HCT116 (cell line): ENCODE measurements at regions not wholly inside any gene's neighbourhood (a gene's known extent, or its start where the extent isn't known, plus 50 kb on each side); places are given as distances from the start of the nearest gene placed in this dataset.

ENCODE experiments used
- ATAC-seq: fragments of 200-7000 bp; cut with Tn5 transposase; 2 replicates; pipeline ENCODE4 v1.9.1; 2020; ENCODE audit warnings: mild to moderate bottlenecking, moderate library complexity
- BruUV-seq: library from RNA; stranded (reverse); fragments of 400-500 nt; replicated peaks from 2 replicates; lab custom pipeline; 2021; lab: Mats Ljungman, UMichigan
- CTCF ChIA-PET: fragments of 300-600 bp; sonication (Branson Sonifier 250); formaldehyde crosslinking; loops from one replicate; lab custom pipeline; 2021; ENCODE audit warnings: antibody characterized with exemption; lab: Charles Lee
- POLR2A ChIA-PET: fragments of 300-600, 350-600 bp; sonication (Branson Sonifier 250); formaldehyde crosslinking; loops from one replicate; lab custom pipeline; 2021; ENCODE audit warnings: antibody characterized with exemption; lab: Charles Lee
- RAD21 ChIA-PET, 2 experiments: fragments of 300-600 bp; sonication (Branson Sonifier 250); formaldehyde crosslinking; loops; one replicate each; lab custom pipeline; 2023; ENCODE audit warnings: low total read pairs in 2 of 2; ENCODE audit not compliant: uncharacterized antibody in 2 of 2, unreplicated experiment in 2 of 2, low non-redundant PET in 1 of 2; lab: Charles Lee
- DNase-seq: peaks from one replicate; pipeline ENCODE4 v3.0.0-alpha.2; 2010; ENCODE audit warnings: low read depth, low spot score
- H2AFZ ChIP-seq: fragments of 200-600 bp; shearing (Covaris generic), sonication (generic); 2 replicates; pipeline ENCODE4 v1.6.1; 2017; ENCODE audit warnings: low read depth, mixed run types, mixed read lengths, antibody characterized with exemption, low read length; ENCODE audit not compliant: poor library complexity, severe bottlenecking
- H3K27ac ChIP-seq: 2 replicates; pipeline ENCODE4 v1.5.1; 2012; ENCODE audit warnings: low read depth, low read length
- H3K27me3 ChIP-seq: fragments of 200-600 bp; sonication (generic); 2 replicates; pipeline ENCODE4 v1.6.1; 2016; ENCODE audit warnings: mixed run types, low read length, mixed read lengths; ENCODE audit not compliant: insufficient read depth
- H3K36me3 ChIP-seq, 2 experiments: fragments of 200-500 bp in 1 of 2; fragments of 200-600 bp in 1 of 2; sonication (Bioruptor generic) in 1 of 2; sonication (generic) in 1 of 2; 2 replicates each; pipeline versions ENCODE4 v1.5.1 to v1.6.1; 2014 to 2016; ENCODE audit warnings: low read length in 2 of 2, inconsistent platforms in 1 of 2, mixed read lengths in 1 of 2, mixed run types in 1 of 2; ENCODE audit not compliant: insufficient read depth in 2 of 2, control insufficient read depth in 1 of 2
- H3K4me1 ChIP-seq, 2 experiments: fragments of 200-600 bp in 1 of 2; sonication (generic) in 1 of 2; 2 replicates each; pipeline versions ENCODE4 v1.5.1 to v1.6.1; 2012 to 2017; ENCODE audit warnings: low read length in 2 of 2, inconsistent platforms in 1 of 2, mild to moderate bottlenecking in 1 of 2, mixed read lengths in 1 of 2, mixed run types in 1 of 2, moderate library complexity in 1 of 2; ENCODE audit not compliant: insufficient read depth in 2 of 2, control insufficient read depth in 1 of 2
- H3K4me2 ChIP-seq: fragments of 200-600 bp; sonication (generic); 2 replicates; pipeline ENCODE4 v1.6.1; 2017; ENCODE audit warnings: mixed run types, low read length, mixed read lengths
- H3K4me3 ChIP-seq, 2 experiments: fragments of 200-600 bp in 1 of 2; sonication (generic) in 1 of 2; replicated peaks in 1 of 2; 2 replicates each; pipeline ENCODE4 v1.5.1; 2011 to 2016; ENCODE audit warnings: low read length in 2 of 2, control low read depth in 1 of 2, low read depth in 1 of 2, mild to moderate bottlenecking in 1 of 2, mixed read lengths in 1 of 2, mixed run types in 1 of 2
- H3K79me2 ChIP-seq: fragments of 200-600 bp; sonication (generic); 2 replicates; pipeline ENCODE4 v1.6.1; 2017; ENCODE audit warnings: mild to moderate bottlenecking, mixed run types, low read length, moderate library complexity, mixed read lengths; ENCODE audit not compliant: insufficient read depth
- H3K9ac ChIP-seq: fragments of 200-600 bp; sonication (generic); 2 replicates; pipeline ENCODE4 v1.6.1; 2016; ENCODE audit warnings: low read length, mixed read lengths
- H3K9me2 ChIP-seq: fragments of 200-600 bp; sonication (generic), shearing (Covaris generic); 2 replicates; pipeline ENCODE4 v1.6.1; 2017; ENCODE audit warnings: mixed run types, mild to moderate bottlenecking, moderate library complexity; ENCODE audit not compliant: insufficient read depth
- H3K9me3 ChIP-seq, 2 experiments: fragments of 200-500 bp in 1 of 2; fragments of 200-600 bp in 1 of 2; sonication (Bioruptor generic) in 1 of 2; sonication (generic) in 1 of 2; 2 replicates each; pipeline ENCODE4 v1.6.1; 2014 to 2017; ENCODE audit warnings: low read length in 2 of 2, mixed read lengths in 2 of 2, inconsistent platforms in 1 of 2, low read depth in 1 of 2, mild to moderate bottlenecking in 1 of 2, mixed run types in 1 of 2, moderate library complexity in 1 of 2; ENCODE audit not compliant: control insufficient read depth in 1 of 2, insufficient read depth in 1 of 2
- H4K20me1 ChIP-seq: fragments of 200-600 bp; sonication (generic), shearing (Covaris generic); 2 replicates; pipeline ENCODE4 v1.6.1; 2017; ENCODE audit warnings: mixed run types, mild to moderate bottlenecking, moderate library complexity; ENCODE audit not compliant: insufficient read depth
- EGR1 ChIP-seq: IDR thresholded peaks from 2 replicates; pipeline ENCODE4 v1.6.1; 2012; ENCODE audit warnings: low read depth
- EZH2 ChIP-seq: fragments of 200-600 bp; sonication (generic); IDR thresholded peaks from 2 replicates; pipeline ENCODE4 v1.6.1; 2017; ENCODE audit warnings: antibody characterized with exemption, mixed run types
- EZH2phosphoT487 ChIP-seq: fragments of 200-600 bp; IDR thresholded peaks from 2 replicates; pipeline ENCODE4 v1.6.1; 2018; ENCODE audit warnings: antibody characterized with exemption, borderline replicate concordance
- POLR2AphosphoS5 ChIP-seq: IDR thresholded peaks from 2 replicates; pipeline ENCODE4 v1.6.1; 2011; ENCODE audit warnings: mild to moderate bottlenecking, low read depth, low read length, moderate library complexity
- RAD21 ChIP-seq: IDR thresholded peaks from 2 replicates; pipeline ENCODE4 v1.6.1; 2012; ENCODE audit warnings: low read depth, mild to moderate bottlenecking
- SIN3A ChIP-seq: IDR thresholded peaks from 2 replicates; pipeline ENCODE4 v1.6.1; 2012; ENCODE audit warnings: low read depth
- SP1 ChIP-seq: IDR thresholded peaks from 2 replicates; pipeline ENCODE4 v1.6.1; 2012; ENCODE audit warnings: low read depth
- SRF ChIP-seq: IDR thresholded peaks from 2 replicates; pipeline ENCODE4 v1.6.1; 2012; ENCODE audit warnings: low read depth
- TCF7L2 ChIP-seq: IDR thresholded peaks from 2 replicates; pipeline ENCODE4 v1.7.0; 2011; ENCODE audit warnings: borderline replicate concordance, inconsistent platforms; ENCODE audit not compliant: insufficient read depth, insufficient read length; ENCODE audit errors: extremely low read depth
- ZFX ChIP-seq: fragments of 450-650 bp; IDR thresholded peaks from 2 replicates; pipeline ENCODE4 v1.6.1; 2017
- intact Hi-C: fragments of 100-400 bp; cut with micrococcal nuclease; formaldehyde crosslinking; loops from 2 replicates; pipeline ENCODE4 v1.10.0; 2022
- TF ChIP-seq, protein P1 (sequence below): IDR thresholded peaks from 2 replicates; pipeline ENCODE4 v1.6.1; 2011; ENCODE audit warnings: mild to moderate bottlenecking, low read length, moderate library complexity; ENCODE audit not compliant: insufficient replicate concordance; ENCODE audit errors: extremely low read depth
- TF ChIP-seq, protein P2 (sequence below): IDR thresholded peaks from 2 replicates; pipeline ENCODE4 v1.6.1; 2012
- TF ChIP-seq, protein P3 (sequence below), 3 experiments: fragments of 200-600 bp in 1 of 3; sonication (generic) in 1 of 3; IDR thresholded peaks in 2 of 3; conservative IDR thresholded peaks in 1 of 3; 2 replicates each; pipeline ENCODE4 v1.5.1; 2012 to 2017; ENCODE audit warnings: low read depth in 2 of 3, low read length in 2 of 3, antibody characterized with exemption in 1 of 3, borderline replicate concordance in 1 of 3, control low read depth in 1 of 3, mild to moderate bottlenecking in 1 of 3, mixed read lengths in 1 of 3, mixed run types in 1 of 3, moderate library complexity in 1 of 3; ENCODE audit not compliant: insufficient read depth in 1 of 3

DNA sequence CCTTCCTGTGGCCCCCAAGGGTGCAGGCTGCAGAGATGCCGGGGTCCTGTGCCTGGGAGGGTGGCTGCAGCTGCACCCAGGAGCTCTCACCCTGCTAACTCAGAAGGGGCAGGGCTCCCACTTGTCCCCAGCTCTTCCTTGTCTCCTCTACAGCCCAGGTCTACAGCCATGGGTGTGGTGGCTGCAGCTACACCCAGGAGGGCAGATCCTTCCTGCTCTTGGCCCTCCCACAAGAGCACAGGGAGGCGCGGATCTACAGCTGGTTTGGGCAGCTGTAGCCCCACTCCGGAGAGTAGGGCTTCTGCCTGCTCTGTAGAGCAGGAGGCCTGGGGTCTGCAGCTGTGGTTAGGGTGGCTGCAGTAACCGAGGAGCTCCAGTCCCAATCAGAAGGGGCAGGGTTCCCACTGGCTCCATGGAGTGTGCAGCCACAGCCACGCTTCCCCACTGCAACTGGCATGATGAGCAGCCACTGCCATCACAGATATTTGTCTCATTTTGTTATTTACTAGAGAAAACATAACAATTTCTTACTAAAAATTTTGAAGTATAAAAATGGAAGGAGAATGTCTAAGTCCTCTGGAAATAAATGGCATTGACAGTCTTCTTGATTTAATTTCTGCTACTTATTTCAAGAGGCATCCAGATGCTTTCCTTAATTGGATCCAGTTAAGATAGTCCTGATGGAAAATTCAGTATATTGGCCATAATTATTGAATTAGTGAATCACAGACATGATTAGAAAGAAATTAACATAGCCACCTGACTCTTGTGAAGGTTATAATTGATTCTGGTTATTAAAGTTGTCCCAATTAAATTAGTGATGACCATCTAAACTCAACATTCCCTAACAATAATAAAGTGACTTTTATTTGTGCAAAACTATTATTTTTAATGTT is 233.6 kb downstream of the KCNE4 start:
- no peak overlapping the region for H3K27ac ChIP-seq
- no peaks in the 10 kb centered on the region for H3K27me3 ChIP-seq
- H3K9me2 ChIP-seq, result no peaks in the 10 kb centered on the region
- H3K36me3 ChIP-seq, result no peaks in the 10 kb centered on the region
- CTCF ChIA-PET, result no interaction called here
- no peak overlapping the region for H3K9ac ChIP-seq
- H4K20me1 ChIP-seq, result no peaks in the 10 kb centered on the region
- BruUV-seq, result no TSS peak
- no peaks in the 10 kb centered on the region for H3K4me1 ChIP-seq
- ATAC-seq, result no peak
- POLR2A ChIA-PET, result interaction anchor here (0.6 kb wide), 1 partner anchor 87 kb away, joined by 3 read pairs; no protein-coding TSS in a partner anchor
- no peaks in the 10 kb centered on the region for H3K9me3 ChIP-seq
- intact Hi-C loops, result no loop called here
- H3K79me2 ChIP-seq, result no peaks in the 10 kb centered on the region
- RAD21 ChIA-PET, result no interaction called here
- no peak overlapping the region for H2AFZ ChIP-seq
- no peak overlapping the region for H3K4me2 ChIP-seq
- DNase-seq, result no peak
- no peak overlapping the region for H3K4me3 ChIP-seq
- no peak for TF ChIP-seq SRF
- TF ChIP-seq, protein P1, sequence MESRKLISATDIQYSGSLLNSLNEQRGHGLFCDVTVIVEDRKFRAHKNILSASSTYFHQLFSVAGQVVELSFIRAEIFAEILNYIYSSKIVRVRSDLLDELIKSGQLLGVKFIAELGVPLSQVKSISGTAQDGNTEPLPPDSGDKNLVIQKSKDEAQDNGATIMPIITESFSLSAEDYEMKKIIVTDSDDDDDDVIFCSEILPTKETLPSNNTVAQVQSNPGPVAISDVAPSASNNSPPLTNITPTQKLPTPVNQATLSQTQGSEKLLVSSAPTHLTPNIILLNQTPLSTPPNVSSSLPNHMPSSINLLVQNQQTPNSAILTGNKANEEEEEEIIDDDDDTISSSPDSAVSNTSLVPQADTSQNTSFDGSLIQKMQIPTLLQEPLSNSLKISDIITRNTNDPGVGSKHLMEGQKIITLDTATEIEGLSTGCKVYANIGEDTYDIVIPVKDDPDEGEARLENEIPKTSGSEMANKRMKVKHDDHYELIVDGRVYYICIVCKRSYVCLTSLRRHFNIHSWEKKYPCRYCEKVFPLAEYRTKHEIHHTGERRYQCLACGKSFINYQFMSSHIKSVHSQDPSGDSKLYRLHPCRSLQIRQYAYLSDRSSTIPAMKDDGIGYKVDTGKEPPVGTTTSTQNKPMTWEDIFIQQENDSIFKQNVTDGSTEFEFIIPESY, result no peak
- no peak for TF ChIP-seq SIN3A
- no peak for TF ChIP-seq EZH2phosphoT487
- TF ChIP-seq SP1, result no peak
- TF ChIP-seq, protein P2, sequence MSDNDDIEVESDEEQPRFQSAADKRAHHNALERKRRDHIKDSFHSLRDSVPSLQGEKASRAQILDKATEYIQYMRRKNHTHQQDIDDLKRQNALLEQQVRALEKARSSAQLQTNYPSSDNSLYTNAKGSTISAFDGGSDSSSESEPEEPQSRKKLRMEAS, result no peak
- no peak for TF ChIP-seq ZFX
- TF ChIP-seq TCF7L2, result no peak
- no peak for TF ChIP-seq RAD21
- no peak for TF ChIP-seq POLR2AphosphoS5
- TF ChIP-seq EZH2, result no peak
- no peak for TF ChIP-seq EGR1
- TF ChIP-seq, protein P3, sequence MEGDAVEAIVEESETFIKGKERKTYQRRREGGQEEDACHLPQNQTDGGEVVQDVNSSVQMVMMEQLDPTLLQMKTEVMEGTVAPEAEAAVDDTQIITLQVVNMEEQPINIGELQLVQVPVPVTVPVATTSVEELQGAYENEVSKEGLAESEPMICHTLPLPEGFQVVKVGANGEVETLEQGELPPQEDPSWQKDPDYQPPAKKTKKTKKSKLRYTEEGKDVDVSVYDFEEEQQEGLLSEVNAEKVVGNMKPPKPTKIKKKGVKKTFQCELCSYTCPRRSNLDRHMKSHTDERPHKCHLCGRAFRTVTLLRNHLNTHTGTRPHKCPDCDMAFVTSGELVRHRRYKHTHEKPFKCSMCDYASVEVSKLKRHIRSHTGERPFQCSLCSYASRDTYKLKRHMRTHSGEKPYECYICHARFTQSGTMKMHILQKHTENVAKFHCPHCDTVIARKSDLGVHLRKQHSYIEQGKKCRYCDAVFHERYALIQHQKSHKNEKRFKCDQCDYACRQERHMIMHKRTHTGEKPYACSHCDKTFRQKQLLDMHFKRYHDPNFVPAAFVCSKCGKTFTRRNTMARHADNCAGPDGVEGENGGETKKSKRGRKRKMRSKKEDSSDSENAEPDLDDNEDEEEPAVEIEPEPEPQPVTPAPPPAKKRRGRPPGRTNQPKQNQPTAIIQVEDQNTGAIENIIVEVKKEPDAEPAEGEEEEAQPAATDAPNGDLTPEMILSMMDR (IDR thresholded peaks at IDR 0.05 in 2 of 3, conservative IDR thresholded peaks at IDR 0.05 in 1 of 3; ENCODE audit: borderline replicate concordance in 1 of 3, insufficient read depth in 1 of 3, low read depth in 2 of 3, low read length in 2 of 3), result no peak
- TF ChIP-seq, all 23 proteins: peak for 0
